GM12878 (cell line): ENCODE measurements at regions not wholly inside any gene's neighbourhood (a gene's known extent, or its start where the extent isn't known, plus 50 kb on each side); places are given as distances from the start of the nearest gene placed in this dataset.

Source experiments
- ATAC-seq: fragments of 200-7000 bp; cut with Tn5 transposase; 3 replicates; pipeline ENCODE4 v1.9.1; 2020; ENCODE audit warnings: mild to moderate bottlenecking, moderate library complexity
- BruUV-seq: library from RNA; stranded (reverse); fragments of 400-500 nt; replicated peaks from 2 replicates; lab custom pipeline; 2021; lab: Mats Ljungman, UMichigan
- CTCF ChIA-PET: fragments of 300-600 bp; sonication (Branson Sonifier 250); formaldehyde crosslinking; extraction: SDS; loops from one replicate; lab custom pipeline; 2021; ENCODE audit warnings: inconsistent platforms; lab: Yijun Ruan, JAX
- POLR2A ChIA-PET: fragments of 350-600 bp; formaldehyde crosslinking; extraction: SDS; loops from one replicate; lab custom pipeline; 2021; ENCODE audit warnings: inconsistent platforms; lab: Charles Lee
- RAD21 ChIA-PET: fragments of 300-600 bp; sonication (Branson Sonifier 250); formaldehyde crosslinking; loops from one replicate; lab custom pipeline; 2023; ENCODE audit warnings: antibody characterized with exemption; ENCODE audit not compliant: unreplicated experiment; lab: Charles Lee
- SMC1A ChIA-PET: fragments of 300-600 bp; sonication (Branson Sonifier 250); formaldehyde crosslinking; loops from one replicate; lab custom pipeline; 2023; ENCODE audit not compliant: unreplicated experiment, uncharacterized antibody; lab: Charles Lee
- DNase-seq: peaks from one replicate; pipeline ENCODE4 v3.0.0-alpha.2; 2011; ENCODE audit warnings: low read depth, low spot score
- FAIRE-seq: peaks from 3 replicates; lab custom pipeline; 2011; peaks lifted over from hg19 to GRCh38; lab: Jason Lieb, UNC
- H2AFZ ChIP-seq: 2 replicates; pipeline ENCODE4 v1.6.0; 2011; ENCODE audit warnings: low read depth, low read length, control low read depth; ENCODE audit not compliant: control insufficient read depth
- H3K27ac ChIP-seq: 2 replicates; pipeline ENCODE4 v1.5.1; 2011; ENCODE audit warnings: control low read depth; ENCODE audit not compliant: control insufficient read depth, insufficient read depth
- H3K27me3 ChIP-seq, 2 experiments: replicated peaks in 1 of 2; 2 replicates each; pipeline versions ENCODE4 v1.6.0 to v1.6.1; 2011; ENCODE audit warnings: low read length in 1 of 2; ENCODE audit not compliant: control insufficient read depth in 2 of 2, insufficient read depth in 2 of 2
- H3K36me3 ChIP-seq, 2 experiments: 2 replicates each; pipeline ENCODE4 v1.5.1; 2011; ENCODE audit warnings: low read length in 1 of 2; ENCODE audit not compliant: control insufficient read depth in 2 of 2, insufficient read depth in 2 of 2
- H3K4me1 ChIP-seq: 2 replicates; pipeline ENCODE4 v1.6.1; 2011; ENCODE audit warnings: mild to moderate bottlenecking, low read length, moderate library complexity, mixed read lengths; ENCODE audit not compliant: control insufficient read depth, insufficient read depth
- H3K4me2 ChIP-seq: 2 replicates; pipeline ENCODE4 v1.6.0; 2011; ENCODE audit warnings: control low read depth; ENCODE audit not compliant: control insufficient read depth, insufficient read depth
- H3K4me3 ChIP-seq: fragments of 200-600 bp; sonication (generic); 2 replicates; pipeline ENCODE4 v1.5.1; 2016
- H3K79me2 ChIP-seq: 2 replicates; pipeline ENCODE4 v1.6.0; 2011; ENCODE audit warnings: low read length; ENCODE audit not compliant: control insufficient read depth, insufficient read depth
- H3K9ac ChIP-seq: 2 replicates; pipeline ENCODE4 v1.8.0; 2011; ENCODE audit warnings: low read length, control low read depth, mixed read lengths; ENCODE audit not compliant: control insufficient read depth, insufficient read depth
- H3K9me3 ChIP-seq: replicated peaks from 3 replicates; pipeline ENCODE4 v1.5.1; 2011; ENCODE audit warnings: mild to moderate bottlenecking, low read length; ENCODE audit not compliant: control insufficient read depth, insufficient read depth
- H4K20me1 ChIP-seq: 2 replicates; pipeline ENCODE4 v1.6.0; 2011; ENCODE audit not compliant: control insufficient read depth, insufficient read depth
- CUX1 ChIP-seq: IDR thresholded peaks from 2 replicates; pipeline ENCODE4 v1.6.1; 2012; ENCODE audit warnings: improper control_type of control experiment, low read depth, low read length; ENCODE audit not compliant: insufficient replicate concordance
- HDAC6 ChIP-seq: fragments of 200-600 bp; sonication (generic); IDR thresholded peaks from one replicate; pipeline ENCODE4 v1.8.0; 2017; ENCODE audit warnings: antibody characterized with exemption; ENCODE audit not compliant: unreplicated experiment
- JUNB ChIP-seq: IDR thresholded peaks from 2 replicates; pipeline ENCODE4 v1.6.1; 2016; ENCODE audit warnings: antibody characterized with exemption, mild to moderate bottlenecking
- MLLT1 ChIP-seq: fragments of 450-650 bp; IDR thresholded peaks from 2 replicates; pipeline ENCODE4 v1.6.1; 2016; ENCODE audit warnings: mild to moderate bottlenecking
- RAD21 ChIP-seq: IDR thresholded peaks from 2 replicates; pipeline ENCODE4 v1.6.1; 2011; ENCODE audit warnings: mild to moderate bottlenecking, low read depth, low read length, moderate library complexity; ENCODE audit not compliant: insufficient read depth
- REST ChIP-seq: IDR thresholded peaks from 2 replicates; pipeline ENCODE4 v1.6.1; 2012; ENCODE audit warnings: mild to moderate bottlenecking, low read depth, low read length
- USF1 ChIP-seq: IDR thresholded peaks from 2 replicates; pipeline ENCODE4 v1.6.1; 2011; ENCODE audit warnings: borderline replicate concordance, low read depth, mild to moderate bottlenecking, moderate library complexity, mixed read lengths, low read length; ENCODE audit not compliant: insufficient read depth; ENCODE audit errors: extremely low read length
- WGBS: methylation state at CpG from one replicate; pipeline ENCODE4 v1.1.6; 2016; ENCODE audit warnings: low lambda C conversion rate; ENCODE audit not compliant: insufficient replicate concordance, insufficient coverage; ENCODE audit errors: missing lambda C conversion rate; 5-methylcytosine and 5-hydroxymethylcytosine counted together
- in situ Hi-C: fragments of 300-500 bp; cut with MboI; formaldehyde crosslinking; loops from 9 replicates; pipeline ENCODE4 v1.14.3; 2018; ENCODE audit warnings: mixed read lengths
- intact Hi-C: fragments of 100-400 bp; cut with micrococcal nuclease; formaldehyde crosslinking; loops from one replicate; pipeline ENCODE4 v1.14.2; 2022; ENCODE audit not compliant: unreplicated experiment

- H3K27ac ChIP-seq, result no peak overlapping the region
- no peak for ATAC-seq
- ChIA-PET CTCF (interaction anchor here (0.8 to 3.5 kb wide), 3 partner anchors 12 to 16 kb away, joined by 4 to 17 read pairs (median 5); no protein-coding TSS in a partner anchor), POLR2A (interaction anchor here (1.0 kb wide), 1 partner anchor 12 kb away, joined by 3 read pairs; no protein-coding TSS in a partner anchor), RAD21 (interaction anchor here (0.8 kb wide), 1 partner anchor 16 kb away, joined by 4 read pairs; no protein-coding TSS in a partner anchor), SMC1A (interaction anchor here (0.9 to 4.7 kb wide), 8 partner anchors 9 to 86 kb away, joined by 3 to 40 read pairs (median 4); no protein-coding TSS in a partner anchor)
- H2AFZ ChIP-seq, result no peak overlapping the region; the same call in 1 of the 2 replicates
- BruUV-seq, result no TSS peak
- H3K36me3 ChIP-seq, result no peaks in the 10 kb centered on the region
- H3K9me3 ChIP-seq, result no peaks in the 10 kb centered on the region; the same call in 2 of the 3 replicates
- no peak for FAIRE-seq
- intact Hi-C loops, result no loop called here
- H3K79me2 ChIP-seq, result no peaks in the 10 kb centered on the region
- DNase-seq, result no peak
- no peak overlapping the region for H3K4me3 ChIP-seq
- H3K4me2 ChIP-seq, result no peak overlapping the region
- no peaks in the 10 kb centered on the region for H4K20me1 ChIP-seq
- in situ Hi-C loops, result loop anchor here (5.0 to 25.0 kb wide), 2 partner anchors 293 to 602 kb away; partner anchors contain the start of gene HNRNPF
- no peak overlapping the region for H3K9ac ChIP-seq
- H3K4me1 ChIP-seq, result peaks cover 26% of the 10 kb centered on the region
- WGBS, result 15% methylated on average over 1 of the region's 1 CpG
- no peaks in the 10 kb centered on the region; a peak in 1 of 4 replicates for H3K27me3 ChIP-seq
- TF ChIP-seq USF1 (no peak), JUNB (no peak), HDAC6 (no peak), CUX1 (no peak), RAD21 (no peak), REST (no peak), MLLT1 (no peak)
Observed at GRCh38 chr10:44013981-44014380, 365.3 kb upstream of the ZNF32 start.
